ENCODE measurements at regions not wholly inside any gene's neighbourhood (a gene's known extent, or its start where the extent isn't known, plus 50 kb on each side); places are given as distances from the start of the nearest gene placed in this dataset.

DNA sequence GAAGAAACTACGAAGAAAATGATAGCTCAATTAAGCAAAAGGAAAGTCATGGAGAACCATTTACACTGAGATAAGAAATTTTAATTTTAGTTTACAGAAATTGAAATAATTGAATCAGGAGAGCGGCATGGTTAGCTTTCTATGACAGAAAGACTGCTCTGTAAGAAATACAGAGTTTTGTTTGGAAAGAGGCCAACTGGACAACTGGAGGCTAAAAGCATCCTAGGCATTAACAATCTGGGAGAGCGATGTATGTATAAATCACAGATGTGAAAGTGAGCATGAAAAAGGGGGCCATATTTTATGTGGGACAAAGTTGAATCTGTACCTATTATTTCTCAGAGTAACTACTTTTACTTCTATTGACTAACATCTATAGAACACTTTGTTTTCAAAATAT, 1608.8 kb upstream of the PCDH20 start:
- no peaks in the 10 kb centered on the region for H3K9me3 ChIP-seq (ENCODE audit: low read depth)
- no peaks in the 10 kb centered on the region for H3K9me2 ChIP-seq (replicated peaks; ENCODE audit: insufficient read depth)
- H3K27ac ChIP-seq: no peak overlapping the region
- H3K79me2 ChIP-seq: no peaks in the 10 kb centered on the region
- no peak for TF ChIP-seq EZH2 (IDR thresholded peaks at IDR 0.05; ENCODE audit: borderline replicate concordance)
- TF ChIP-seq, protein P1, sequence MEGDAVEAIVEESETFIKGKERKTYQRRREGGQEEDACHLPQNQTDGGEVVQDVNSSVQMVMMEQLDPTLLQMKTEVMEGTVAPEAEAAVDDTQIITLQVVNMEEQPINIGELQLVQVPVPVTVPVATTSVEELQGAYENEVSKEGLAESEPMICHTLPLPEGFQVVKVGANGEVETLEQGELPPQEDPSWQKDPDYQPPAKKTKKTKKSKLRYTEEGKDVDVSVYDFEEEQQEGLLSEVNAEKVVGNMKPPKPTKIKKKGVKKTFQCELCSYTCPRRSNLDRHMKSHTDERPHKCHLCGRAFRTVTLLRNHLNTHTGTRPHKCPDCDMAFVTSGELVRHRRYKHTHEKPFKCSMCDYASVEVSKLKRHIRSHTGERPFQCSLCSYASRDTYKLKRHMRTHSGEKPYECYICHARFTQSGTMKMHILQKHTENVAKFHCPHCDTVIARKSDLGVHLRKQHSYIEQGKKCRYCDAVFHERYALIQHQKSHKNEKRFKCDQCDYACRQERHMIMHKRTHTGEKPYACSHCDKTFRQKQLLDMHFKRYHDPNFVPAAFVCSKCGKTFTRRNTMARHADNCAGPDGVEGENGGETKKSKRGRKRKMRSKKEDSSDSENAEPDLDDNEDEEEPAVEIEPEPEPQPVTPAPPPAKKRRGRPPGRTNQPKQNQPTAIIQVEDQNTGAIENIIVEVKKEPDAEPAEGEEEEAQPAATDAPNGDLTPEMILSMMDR (IDR thresholded peaks at IDR 0.05; ENCODE audit: poor library complexity): no peak
- no peak for TF ChIP-seq EZH2phosphoT487 (IDR thresholded peaks at IDR 0.05; ENCODE audit: low read depth, severe bottlenecking, unreplicated experiment)
- H2AFZ ChIP-seq: no peak overlapping the region
- no peaks in the 10 kb centered on the region for H3K4me1 ChIP-seq (ENCODE audit: insufficient read depth)
- no peaks in the 10 kb centered on the region for H3K36me3 ChIP-seq (replicated peaks; ENCODE audit: insufficient read depth, low read depth)
- H4K20me1 ChIP-seq (ENCODE audit: insufficient read depth, poor library complexity, severe bottlenecking): no peaks in the 10 kb centered on the region
- H3K27me3 ChIP-seq: no peaks in the 10 kb centered on the region
- 66% methylated on average over 3 of the region's 3 CpGs for whole genome bisulfite sequencing (ENCODE audit: low lambda C conversion rate, missing lambda C conversion rate)
- H3K4me3 ChIP-seq: no peak overlapping the region
- peak; percentile 13 for DNase-seq (ENCODE audit: low spot score)
- H3K4me2 ChIP-seq: no peak overlapping the region

DNA sequence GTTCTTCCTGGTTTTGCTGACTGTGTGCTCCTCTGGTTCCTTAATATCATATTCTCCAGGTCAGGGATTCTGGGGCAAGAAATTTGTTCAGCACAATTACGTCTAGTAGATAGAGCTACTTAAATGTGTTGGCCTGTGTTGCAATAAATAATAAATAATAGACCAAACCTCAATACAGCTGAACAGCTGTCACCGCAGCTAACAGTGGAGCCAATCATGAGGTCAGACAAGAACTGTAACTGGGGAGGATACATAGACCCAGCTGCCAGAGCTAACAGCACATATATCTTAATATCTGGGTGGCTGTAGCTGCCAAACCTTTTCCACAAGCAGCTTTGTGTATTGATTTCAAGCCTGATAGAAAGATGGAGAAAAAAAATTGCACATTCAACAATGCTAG, 1596.3 kb upstream of the PCDH20 start:
- Histone ChIP-seq H3K27me3 (no peaks in the 10 kb centered on the region), H3K4me1 (ENCODE audit: insufficient read depth) (no peaks in the 10 kb centered on the region), H4K20me1 (ENCODE audit: insufficient read depth, poor library complexity, severe bottlenecking) (no peaks in the 10 kb centered on the region), H3K36me3 (replicated peaks; ENCODE audit: insufficient read depth, low read depth) (no peaks in the 10 kb centered on the region), H3K9me2 (replicated peaks; ENCODE audit: insufficient read depth) (no peaks in the 10 kb centered on the region), H3K9me3 (ENCODE audit: low read depth) (no peaks in the 10 kb centered on the region), H3K4me3 (no peak overlapping the region), H3K4me2 (no peak overlapping the region), H2AFZ (no peak overlapping the region), H3K79me2 (no peaks in the 10 kb centered on the region), H3K27ac (no peak overlapping the region)
- TF ChIP-seq, protein P1 (IDR thresholded peaks at IDR 0.05; ENCODE audit: poor library complexity): no peak
- no peak for TF ChIP-seq EZH2 (IDR thresholded peaks at IDR 0.05; ENCODE audit: borderline replicate concordance)
- 96% methylated on average over 2 of the region's 2 CpGs for WGBS (ENCODE audit: low lambda C conversion rate, missing lambda C conversion rate)
- no peak for DNase-seq (ENCODE audit: low spot score)

DNA sequence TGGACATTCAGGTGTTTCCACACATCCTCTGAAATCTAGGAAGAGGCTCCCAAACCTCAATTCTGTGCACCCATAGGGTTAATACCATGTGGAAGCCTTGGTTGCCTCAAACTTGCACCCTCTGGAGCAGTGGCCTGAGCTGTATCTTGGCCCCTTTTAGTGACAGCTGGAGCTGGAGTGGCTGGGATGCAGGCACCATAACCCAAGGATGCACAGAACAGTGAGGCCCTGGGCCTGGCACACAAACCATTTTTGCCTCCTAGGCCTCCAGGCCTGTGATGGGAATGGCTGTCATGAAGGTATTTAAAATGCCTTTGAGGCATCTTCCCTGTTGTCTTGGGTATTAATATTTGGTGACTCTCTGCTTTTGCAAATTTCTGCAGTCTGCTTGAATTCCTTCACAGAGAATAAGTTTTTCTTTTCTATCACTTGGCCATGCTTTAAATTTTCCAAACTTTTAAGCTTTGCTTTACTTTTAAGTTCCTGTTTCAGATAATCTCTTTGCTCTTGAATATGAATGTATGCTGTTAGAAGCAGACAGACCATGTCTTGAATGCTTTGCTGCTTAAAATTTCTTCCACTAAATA, 1594.5 kb upstream of the PCDH20 start:
- H3K36me3 ChIP-seq (replicated peaks; ENCODE audit: insufficient read depth, low read depth): no peaks in the 10 kb centered on the region
- no peak overlapping the region for H3K4me3 ChIP-seq
- H4K20me1 ChIP-seq (ENCODE audit: insufficient read depth, poor library complexity, severe bottlenecking): no peaks in the 10 kb centered on the region
- no peaks in the 10 kb centered on the region for H3K27me3 ChIP-seq
- DNase-seq (ENCODE audit: low spot score): no peak
- no peak overlapping the region for H3K27ac ChIP-seq
- H3K9me3 ChIP-seq (ENCODE audit: low read depth): no peaks in the 10 kb centered on the region
- H3K4me2 ChIP-seq: no peak overlapping the region
- no peaks in the 10 kb centered on the region for H3K79me2 ChIP-seq
- no peaks in the 10 kb centered on the region for H3K9me2 ChIP-seq (replicated peaks; ENCODE audit: insufficient read depth)
- TF ChIP-seq, protein P1 (IDR thresholded peaks at IDR 0.05; ENCODE audit: poor library complexity): no peak
- no peak for TF ChIP-seq EZH2phosphoT487 (IDR thresholded peaks at IDR 0.05; ENCODE audit: low read depth, severe bottlenecking, unreplicated experiment)
- H3K4me1 ChIP-seq (ENCODE audit: insufficient read depth): no peaks in the 10 kb centered on the region
- H2AFZ ChIP-seq: no peak overlapping the region

DNA sequence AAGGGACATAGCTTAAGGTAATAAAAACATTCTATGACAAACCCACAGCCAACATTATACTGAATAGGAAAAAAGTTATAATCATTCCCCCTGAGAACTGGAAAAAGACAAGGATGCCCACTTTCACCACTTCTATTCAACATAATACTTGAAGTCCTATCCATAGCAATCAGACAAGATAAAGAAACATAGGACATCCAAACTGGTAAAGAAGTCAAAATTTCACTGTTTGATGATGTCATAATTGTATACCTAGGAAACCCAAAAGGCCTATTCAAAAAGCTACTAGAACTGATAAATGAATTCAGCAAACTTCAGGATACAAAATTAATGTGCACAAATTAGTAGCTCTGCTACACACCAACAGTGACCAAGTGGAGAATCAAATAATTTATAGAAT, 1590.0 kb upstream of the PCDH20 start:
- Histone ChIP-seq H4K20me1 (ENCODE audit: insufficient read depth, poor library complexity, severe bottlenecking) (no peaks in the 10 kb centered on the region), H3K36me3 (replicated peaks; ENCODE audit: insufficient read depth, low read depth) (no peaks in the 10 kb centered on the region), H3K4me2 (no peak overlapping the region), H3K4me3 (no peak overlapping the region), H3K9me2 (replicated peaks; ENCODE audit: insufficient read depth) (no peaks in the 10 kb centered on the region), H3K9me3 (ENCODE audit: low read depth) (no peaks in the 10 kb centered on the region), H3K4me1 (ENCODE audit: insufficient read depth) (no peaks in the 10 kb centered on the region), H2AFZ (no peak overlapping the region), H3K27ac (no peak overlapping the region), H3K79me2 (no peaks in the 10 kb centered on the region), H3K27me3 (no peaks in the 10 kb centered on the region)
- no peak for DNase-seq (ENCODE audit: low spot score)
- no peak for TF ChIP-seq EZH2 (IDR thresholded peaks at IDR 0.05; ENCODE audit: borderline replicate concordance)
- no peak for TF ChIP-seq EZH2phosphoT487 (IDR thresholded peaks at IDR 0.05; ENCODE audit: low read depth, severe bottlenecking, unreplicated experiment)
- TF ChIP-seq, protein P1 (IDR thresholded peaks at IDR 0.05; ENCODE audit: poor library complexity): no peak

Data from hepatocyte (in vitro differentiated cells).